Endothelial cell of umbilical vein (primary cell): ENCODE measurements at regions not wholly inside any gene's neighbourhood (a gene's known extent, or its start where the extent isn't known, plus 50 kb on each side); places are given as distances from the start of the nearest gene placed in this dataset.

Source experiments
- BruUV-seq: library from RNA; stranded (reverse); fragments of 400-500 nt; replicated peaks from 2 replicates; lab custom pipeline; 2021; lab: Mats Ljungman, UMichigan
- CTCF ChIA-PET: fragments of 300-600, 350-600 bp; sonication (Branson Sonifier 250); formaldehyde crosslinking; loops from one replicate; lab custom pipeline; 2021; ENCODE audit warnings: antibody characterized with exemption, inconsistent platforms; lab: Charles Lee
- POLR2A ChIA-PET: fragments of 300-600, 350-600 bp; sonication (Branson Sonifier 250); formaldehyde crosslinking; loops from one replicate; lab custom pipeline; 2021; ENCODE audit warnings: antibody characterized with exemption, inconsistent platforms; lab: Charles Lee
- DNase-seq: peaks from one replicate; pipeline ENCODE4 v3.0.0-alpha.2; 2011; ENCODE audit warnings: low read depth, low spot score
- FAIRE-seq: peaks from 2 replicates; lab custom pipeline; 2011; peaks lifted over from hg19 to GRCh38; lab: Jason Lieb, UNC
- H2AFZ ChIP-seq: 2 replicates; pipeline ENCODE4 v1.6.0; 2012; ENCODE audit warnings: low read depth, low read length, control low read depth, inconsistent platforms
- H3K27ac ChIP-seq: 2 replicates; pipeline ENCODE4 v1.5.1; 2011; ENCODE audit warnings: low read depth, mild to moderate bottlenecking, control low read depth, low read length, moderate library complexity; ENCODE audit not compliant: insufficient read depth
- H3K27me3 ChIP-seq, 2 experiments: 2 replicates each; pipeline versions ENCODE4 v1.6.0 to v1.6.1; 2011; ENCODE audit warnings: low read length in 2 of 2, mixed read lengths in 1 of 2; ENCODE audit not compliant: control insufficient read depth in 2 of 2, insufficient read depth in 2 of 2
- H3K36me3 ChIP-seq, 2 experiments: 2 replicates in 1 of 2; 3 replicates in 1 of 2; pipeline ENCODE4 v1.5.1; 2011; ENCODE audit warnings: low read length in 2 of 2, mild to moderate bottlenecking in 1 of 2, moderate library complexity in 1 of 2; ENCODE audit not compliant: control insufficient read depth in 2 of 2, insufficient read depth in 2 of 2; ENCODE audit errors: extremely low read depth in 1 of 2
- H3K4me1 ChIP-seq: 3 replicates; pipeline ENCODE4 v1.5.1; 2011; ENCODE audit warnings: mild to moderate bottlenecking, low read length; ENCODE audit not compliant: control insufficient read depth, insufficient read depth; ENCODE audit errors: extremely low read depth
- H3K4me2 ChIP-seq: 2 replicates; pipeline ENCODE4 v1.6.1; 2011; ENCODE audit warnings: low read length, control low read depth, mixed read lengths; ENCODE audit not compliant: insufficient read depth
- H3K4me3 ChIP-seq, 3 experiments: fragments of 200-600 bp in 1 of 3; sonication (generic), shearing (Covaris generic) in 1 of 3; replicated peaks in 1 of 3; 2 replicates each; pipeline ENCODE4 v1.5.1; 2011 to 2016; ENCODE audit warnings: control low read depth in 3 of 3, low read length in 3 of 3, mild to moderate bottlenecking in 2 of 3, inconsistent platforms in 1 of 3, low read depth in 1 of 3, moderate library complexity in 1 of 3; ENCODE audit not compliant: insufficient read depth in 1 of 3
- H3K79me2 ChIP-seq: 2 replicates; pipeline ENCODE4 v1.6.0; 2012; ENCODE audit warnings: low read length, inconsistent platforms; ENCODE audit not compliant: control insufficient read depth, insufficient read depth
- H3K9ac ChIP-seq: replicated peaks from 2 replicates; pipeline ENCODE3; 2011; ENCODE audit warnings: low read length, control low read depth; ENCODE audit not compliant: insufficient read depth; ENCODE audit errors: extremely low read depth
- H3K9me1 ChIP-seq: replicated peaks from 3 replicates; pipeline ENCODE4 v1.6.0; 2011; ENCODE audit warnings: mild to moderate bottlenecking, low read length; ENCODE audit not compliant: control insufficient read depth, insufficient read depth; ENCODE audit errors: extremely low read depth
- H3K9me3 ChIP-seq: replicated peaks from 2 replicates; pipeline ENCODE4 v1.5.1; 2012; ENCODE audit warnings: low read length, inconsistent platforms; ENCODE audit not compliant: control insufficient read depth, insufficient read depth
- H4K20me1 ChIP-seq: replicated peaks from 2 replicates; pipeline ENCODE3; 2011; ENCODE audit warnings: mild to moderate bottlenecking, low read length; ENCODE audit not compliant: control insufficient read depth, insufficient read depth; ENCODE audit errors: extremely low read depth
- CTCF ChIP-seq, 2 donors: IDR thresholded peaks; 1 replicate in 1 of 2; 2 replicates in 1 of 2; pipeline ENCODE4 v1.5.1; 2011; ENCODE audit warnings: low read length in 2 of 2, mild to moderate bottlenecking in 2 of 2, moderate library complexity in 2 of 2, control low read depth in 1 of 2, inconsistent platforms in 1 of 2, low read depth in 1 of 2; ENCODE audit not compliant: insufficient read depth in 1 of 2; ENCODE audit errors: extremely low read depth in 1 of 2
- EZH2 ChIP-seq: IDR thresholded peaks from 2 replicates; pipeline ENCODE4 v1.6.1; 2012; ENCODE audit warnings: borderline replicate concordance, low read depth, mild to moderate bottlenecking, moderate library complexity, low read length, inconsistent platforms; ENCODE audit not compliant: severe bottlenecking
- FOS ChIP-seq: IDR thresholded peaks from 2 replicates; pipeline ENCODE4 v1.6.1; 2011; ENCODE audit warnings: mild to moderate bottlenecking, low read length, moderate library complexity, borderline replicate concordance; ENCODE audit not compliant: insufficient read depth
- GATA2 ChIP-seq: IDR thresholded peaks from 2 replicates; pipeline ENCODE4 v1.7.0; 2011; ENCODE audit warnings: low read depth, mild to moderate bottlenecking, moderate library complexity, mixed read lengths, low read length; ENCODE audit not compliant: insufficient read length, insufficient read depth
- JUN ChIP-seq: IDR thresholded peaks from 2 replicates; pipeline ENCODE4 v1.6.1; 2011; ENCODE audit warnings: borderline replicate concordance, low read depth; ENCODE audit not compliant: insufficient read length, insufficient read depth
- MAX ChIP-seq: IDR thresholded peaks from 2 replicates; pipeline ENCODE4 v1.6.1; 2011; ENCODE audit not compliant: insufficient read depth, insufficient read length
- MYC ChIP-seq: IDR thresholded peaks from one replicate; pipeline ENCODE4 v1.6.1; 2011; ENCODE audit warnings: mild to moderate bottlenecking, low read depth, low read length
- POLR2A ChIP-seq: IDR thresholded peaks from 2 replicates; pipeline ENCODE4 v1.6.1; 2012; ENCODE audit warnings: low read depth, mild to moderate bottlenecking, control low read depth, low read length
- POLR2AphosphoS5 ChIP-seq: IDR thresholded peaks from 2 replicates; pipeline ENCODE4 v1.6.1; 2012; ENCODE audit warnings: low read depth, mild to moderate bottlenecking, control low read depth, low read length, moderate library complexity; ENCODE audit not compliant: insufficient read depth
- dilution Hi-C: fragments of 300-500 bp; cut with MboI; formaldehyde crosslinking; loops from one replicate; pipeline ENCODE4 v1.15.0; 2019; ENCODE audit warnings: low sequenced_read_pairs; ENCODE audit not compliant: extremely low pct_ligation_motif_present
- intact Hi-C: fragments of 100-400 bp; cut with micrococcal nuclease; formaldehyde crosslinking; loops from one replicate; pipeline ENCODE4 v1.10.0; 2022

GRCh38 chr13:109275852-109276251, 510.5 kb downstream of the IRS2 start:
- intact Hi-C loops: loop anchor here (2.0 to 10.0 kb wide), 2 partner anchors 509 to 851 kb away; partner anchors contain the start of gene IRS2
- Histone ChIP-seq H3K27me3 (no peaks in the 10 kb centered on the region), H3K4me2 (no peak overlapping the region), H3K4me1 (peaks cover 27% of the 10 kb centered on the region), H3K79me2 (no peaks in the 10 kb centered on the region), H3K9me1 (no peaks in the 10 kb centered on the region), H3K27ac (no peak overlapping the region), H3K9me3 (no peaks in the 10 kb centered on the region), H3K4me3 (no peak overlapping the region), H2AFZ (no peak overlapping the region), H3K9ac (no peak overlapping the region), H4K20me1 (no peaks in the 10 kb centered on the region), H3K36me3 (no peaks in the 10 kb centered on the region)
- dilution Hi-C loops: no loop called here
- TF ChIP-seq POLR2AphosphoS5 (no peak), MYC (no peak), GATA2 (no peak), CTCF (IDR thresholded peaks at IDR 0.05; ENCODE audit: extremely low read depth in 1 of 2, insufficient read depth in 1 of 2, low read depth in 1 of 2, low read length in 2 of 2) (no peak), FOS (no peak), JUN (no peak), MAX (no peak), POLR2A (no peak), EZH2 (no peak)
- no TSS peak for BruUV-seq
- ChIA-PET POLR2A (interaction anchor here (0.6 kb wide), 1 partner anchor 32 kb away, joined by 3 read pairs; no protein-coding TSS in a partner anchor), CTCF (interaction anchor here (3.0 kb wide), 1 partner anchor 121 kb away, joined by 8 read pairs; no protein-coding TSS in a partner anchor)
- DNase-seq (no peak), FAIRE-seq (no peak)
